Endothelial cell of umbilical vein (primary cell): ENCODE measurements at regions not wholly inside any gene's neighbourhood (a gene's known extent, or its start where the extent isn't known, plus 50 kb on each side); places are given as distances from the start of the nearest gene placed in this dataset.

Source experiments
- BruUV-seq: library from RNA; stranded (reverse); fragments of 400-500 nt; replicated peaks from 2 replicates; lab custom pipeline; 2021; lab: Mats Ljungman, UMichigan
- CTCF ChIA-PET: fragments of 300-600, 350-600 bp; sonication (Branson Sonifier 250); formaldehyde crosslinking; loops from one replicate; lab custom pipeline; 2021; ENCODE audit warnings: antibody characterized with exemption, inconsistent platforms; lab: Charles Lee
- POLR2A ChIA-PET: fragments of 300-600, 350-600 bp; sonication (Branson Sonifier 250); formaldehyde crosslinking; loops from one replicate; lab custom pipeline; 2021; ENCODE audit warnings: antibody characterized with exemption, inconsistent platforms; lab: Charles Lee
- DNase-seq: peaks from one replicate; pipeline ENCODE4 v3.0.0-alpha.2; 2011; ENCODE audit warnings: low read depth, low spot score
- FAIRE-seq: peaks from 2 replicates; lab custom pipeline; 2011; peaks lifted over from hg19 to GRCh38; lab: Jason Lieb, UNC
- H2AFZ ChIP-seq: 2 replicates; pipeline ENCODE4 v1.6.0; 2012; ENCODE audit warnings: low read depth, low read length, control low read depth, inconsistent platforms
- H3K27ac ChIP-seq: 2 replicates; pipeline ENCODE4 v1.5.1; 2011; ENCODE audit warnings: low read depth, mild to moderate bottlenecking, control low read depth, low read length, moderate library complexity; ENCODE audit not compliant: insufficient read depth
- H3K27me3 ChIP-seq, 2 experiments: 2 replicates each; pipeline versions ENCODE4 v1.6.0 to v1.6.1; 2011; ENCODE audit warnings: low read length in 2 of 2, mixed read lengths in 1 of 2; ENCODE audit not compliant: control insufficient read depth in 2 of 2, insufficient read depth in 2 of 2
- H3K36me3 ChIP-seq, 2 experiments: 2 replicates in 1 of 2; 3 replicates in 1 of 2; pipeline ENCODE4 v1.5.1; 2011; ENCODE audit warnings: low read length in 2 of 2, mild to moderate bottlenecking in 1 of 2, moderate library complexity in 1 of 2; ENCODE audit not compliant: control insufficient read depth in 2 of 2, insufficient read depth in 2 of 2; ENCODE audit errors: extremely low read depth in 1 of 2
- H3K4me1 ChIP-seq: 3 replicates; pipeline ENCODE4 v1.5.1; 2011; ENCODE audit warnings: mild to moderate bottlenecking, low read length; ENCODE audit not compliant: control insufficient read depth, insufficient read depth; ENCODE audit errors: extremely low read depth
- H3K4me2 ChIP-seq: 2 replicates; pipeline ENCODE4 v1.6.1; 2011; ENCODE audit warnings: low read length, control low read depth, mixed read lengths; ENCODE audit not compliant: insufficient read depth
- H3K4me3 ChIP-seq, 3 experiments: fragments of 200-600 bp in 1 of 3; sonication (generic), shearing (Covaris generic) in 1 of 3; replicated peaks in 1 of 3; 2 replicates each; pipeline ENCODE4 v1.5.1; 2011 to 2016; ENCODE audit warnings: control low read depth in 3 of 3, low read length in 3 of 3, mild to moderate bottlenecking in 2 of 3, inconsistent platforms in 1 of 3, low read depth in 1 of 3, moderate library complexity in 1 of 3; ENCODE audit not compliant: insufficient read depth in 1 of 3
- H3K79me2 ChIP-seq: 2 replicates; pipeline ENCODE4 v1.6.0; 2012; ENCODE audit warnings: low read length, inconsistent platforms; ENCODE audit not compliant: control insufficient read depth, insufficient read depth
- H3K9ac ChIP-seq: replicated peaks from 2 replicates; pipeline ENCODE3; 2011; ENCODE audit warnings: low read length, control low read depth; ENCODE audit not compliant: insufficient read depth; ENCODE audit errors: extremely low read depth
- H3K9me1 ChIP-seq: replicated peaks from 3 replicates; pipeline ENCODE4 v1.6.0; 2011; ENCODE audit warnings: mild to moderate bottlenecking, low read length; ENCODE audit not compliant: control insufficient read depth, insufficient read depth; ENCODE audit errors: extremely low read depth
- H3K9me3 ChIP-seq: replicated peaks from 2 replicates; pipeline ENCODE4 v1.5.1; 2012; ENCODE audit warnings: low read length, inconsistent platforms; ENCODE audit not compliant: control insufficient read depth, insufficient read depth
- H4K20me1 ChIP-seq: replicated peaks from 2 replicates; pipeline ENCODE3; 2011; ENCODE audit warnings: mild to moderate bottlenecking, low read length; ENCODE audit not compliant: control insufficient read depth, insufficient read depth; ENCODE audit errors: extremely low read depth
- EZH2 ChIP-seq: IDR thresholded peaks from 2 replicates; pipeline ENCODE4 v1.6.1; 2012; ENCODE audit warnings: borderline replicate concordance, low read depth, mild to moderate bottlenecking, moderate library complexity, low read length, inconsistent platforms; ENCODE audit not compliant: severe bottlenecking
- FOS ChIP-seq: IDR thresholded peaks from 2 replicates; pipeline ENCODE4 v1.6.1; 2011; ENCODE audit warnings: mild to moderate bottlenecking, low read length, moderate library complexity, borderline replicate concordance; ENCODE audit not compliant: insufficient read depth
- GATA2 ChIP-seq: IDR thresholded peaks from 2 replicates; pipeline ENCODE4 v1.7.0; 2011; ENCODE audit warnings: low read depth, mild to moderate bottlenecking, moderate library complexity, mixed read lengths, low read length; ENCODE audit not compliant: insufficient read length, insufficient read depth
- JUN ChIP-seq: IDR thresholded peaks from 2 replicates; pipeline ENCODE4 v1.6.1; 2011; ENCODE audit warnings: borderline replicate concordance, low read depth; ENCODE audit not compliant: insufficient read length, insufficient read depth
- MYC ChIP-seq: IDR thresholded peaks from one replicate; pipeline ENCODE4 v1.6.1; 2011; ENCODE audit warnings: mild to moderate bottlenecking, low read depth, low read length
- POLR2A ChIP-seq: IDR thresholded peaks from 2 replicates; pipeline ENCODE4 v1.6.1; 2012; ENCODE audit warnings: low read depth, mild to moderate bottlenecking, control low read depth, low read length
- POLR2AphosphoS5 ChIP-seq: IDR thresholded peaks from 2 replicates; pipeline ENCODE4 v1.6.1; 2012; ENCODE audit warnings: low read depth, mild to moderate bottlenecking, control low read depth, low read length, moderate library complexity; ENCODE audit not compliant: insufficient read depth
- dilution Hi-C: fragments of 300-500 bp; cut with MboI; formaldehyde crosslinking; loops from one replicate; pipeline ENCODE4 v1.15.0; 2019; ENCODE audit warnings: low sequenced_read_pairs; ENCODE audit not compliant: extremely low pct_ligation_motif_present
- intact Hi-C: fragments of 100-400 bp; cut with micrococcal nuclease; formaldehyde crosslinking; loops from one replicate; pipeline ENCODE4 v1.10.0; 2022
- TF ChIP-seq, protein P1 (sequence below), 2 donors: IDR thresholded peaks; 1 replicate in 1 of 2; 2 replicates in 1 of 2; pipeline ENCODE4 v1.5.1; 2011; ENCODE audit warnings: low read length in 2 of 2, mild to moderate bottlenecking in 2 of 2, moderate library complexity in 2 of 2, control low read depth in 1 of 2, inconsistent platforms in 1 of 2, low read depth in 1 of 2; ENCODE audit not compliant: insufficient read depth in 1 of 2; ENCODE audit errors: extremely low read depth in 1 of 2
- TF ChIP-seq, protein P2 (sequence below): IDR thresholded peaks from 2 replicates; pipeline ENCODE4 v1.6.1; 2011; ENCODE audit not compliant: insufficient read depth, insufficient read length

DNA sequence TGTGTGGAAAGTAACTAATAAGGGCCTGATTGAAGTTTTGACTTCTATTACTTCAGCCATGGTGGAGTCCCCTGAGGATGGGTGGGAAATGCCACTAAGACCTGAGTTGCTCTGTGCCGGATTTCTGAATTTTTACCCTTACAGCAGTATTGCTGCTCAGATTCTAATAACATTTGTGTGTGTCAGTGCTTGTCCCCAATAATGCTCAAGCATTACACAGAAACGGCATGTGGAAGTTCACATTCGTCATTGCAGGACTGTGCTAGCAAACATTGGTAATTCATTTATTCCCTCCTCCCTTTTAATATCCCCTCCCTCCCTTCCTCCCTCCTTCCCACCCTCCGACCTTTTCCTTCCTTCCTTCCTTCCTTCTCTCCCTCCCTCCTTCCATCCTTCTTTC, 484.5 kb upstream of the ONECUT1 start:
- no TSS peak for BruUV-seq

More for the DNA sequence above, 484.5 kb upstream of the ONECUT1 start:
- no peaks in the 10 kb centered on the region for H3K9me1 ChIP-seq
- POLR2A ChIA-PET = no interaction called here
- intact Hi-C loops = no loop called here
- CTCF ChIA-PET = no interaction called here
- H3K4me2 ChIP-seq = no peak overlapping the region
- H3K27me3 ChIP-seq = no peaks in the 10 kb centered on the region
- H3K4me1 ChIP-seq = no peaks in the 10 kb centered on the region
- no peak for TF ChIP-seq MYC
- no peak for TF ChIP-seq POLR2A
- TF ChIP-seq GATA2 = no peak
- TF ChIP-seq JUN = no peak
- no peak for TF ChIP-seq POLR2AphosphoS5
- no peak for TF ChIP-seq FOS
- TF ChIP-seq EZH2 = no peak
- TF ChIP-seq, protein P1, sequence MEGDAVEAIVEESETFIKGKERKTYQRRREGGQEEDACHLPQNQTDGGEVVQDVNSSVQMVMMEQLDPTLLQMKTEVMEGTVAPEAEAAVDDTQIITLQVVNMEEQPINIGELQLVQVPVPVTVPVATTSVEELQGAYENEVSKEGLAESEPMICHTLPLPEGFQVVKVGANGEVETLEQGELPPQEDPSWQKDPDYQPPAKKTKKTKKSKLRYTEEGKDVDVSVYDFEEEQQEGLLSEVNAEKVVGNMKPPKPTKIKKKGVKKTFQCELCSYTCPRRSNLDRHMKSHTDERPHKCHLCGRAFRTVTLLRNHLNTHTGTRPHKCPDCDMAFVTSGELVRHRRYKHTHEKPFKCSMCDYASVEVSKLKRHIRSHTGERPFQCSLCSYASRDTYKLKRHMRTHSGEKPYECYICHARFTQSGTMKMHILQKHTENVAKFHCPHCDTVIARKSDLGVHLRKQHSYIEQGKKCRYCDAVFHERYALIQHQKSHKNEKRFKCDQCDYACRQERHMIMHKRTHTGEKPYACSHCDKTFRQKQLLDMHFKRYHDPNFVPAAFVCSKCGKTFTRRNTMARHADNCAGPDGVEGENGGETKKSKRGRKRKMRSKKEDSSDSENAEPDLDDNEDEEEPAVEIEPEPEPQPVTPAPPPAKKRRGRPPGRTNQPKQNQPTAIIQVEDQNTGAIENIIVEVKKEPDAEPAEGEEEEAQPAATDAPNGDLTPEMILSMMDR (IDR thresholded peaks at IDR 0.05; ENCODE audit: extremely low read depth in 1 of 2, insufficient read depth in 1 of 2, low read depth in 1 of 2, low read length in 2 of 2) = no peak
- TF ChIP-seq, protein P2, sequence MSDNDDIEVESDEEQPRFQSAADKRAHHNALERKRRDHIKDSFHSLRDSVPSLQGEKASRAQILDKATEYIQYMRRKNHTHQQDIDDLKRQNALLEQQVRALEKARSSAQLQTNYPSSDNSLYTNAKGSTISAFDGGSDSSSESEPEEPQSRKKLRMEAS = no peak
- DNase-seq (no peak), FAIRE-seq (no peak)
- no peak overlapping the region for H3K9ac ChIP-seq
- no peaks in the 10 kb centered on the region for H3K79me2 ChIP-seq
- no peak overlapping the region for H3K4me3 ChIP-seq
- H3K36me3 ChIP-seq = no peaks in the 10 kb centered on the region
- H3K9me3 ChIP-seq = no peaks in the 10 kb centered on the region
- no peak overlapping the region for H2AFZ ChIP-seq
- no peak overlapping the region for H3K27ac ChIP-seq
- no peaks in the 10 kb centered on the region for H4K20me1 ChIP-seq
- dilution Hi-C loops = no loop called here
